Left lung (tissue), 4 donors: ENCODE measurements at regions not wholly inside any gene's neighbourhood (a gene's known extent, or its start where the extent isn't known, plus 50 kb on each side); places are given as distances from the start of the nearest gene placed in this dataset.

Experiments
- ATAC-seq: fragments of 200-7000 bp; cut with Tn5 transposase; one replicate; pipeline ENCODE4 v1.9.1; 2020; ENCODE audit warnings: moderate library complexity
- DNase-seq, 4 donors: peaks; one replicate each; pipeline ENCODE4 v3.0.0-alpha.2; 2013 to 2020
- H3K27ac ChIP-seq, 2 donors: fragments of 200-600 bp; sonication (generic) in 1 of 2; one replicate each; pipeline versions ENCODE4 v1.5.0 to v1.8.0; 2020 to 2021
- H3K27me3 ChIP-seq, 2 donors: fragments of 200-600 bp; sonication (generic) in 1 of 2; one replicate each; pipeline versions ENCODE4 v1.5.0 to v1.8.0; 2020 to 2021
- H3K36me3 ChIP-seq, 2 donors: fragments of 200-600 bp; sonication (generic) in 1 of 2; one replicate each; pipeline versions ENCODE4 v1.5.0 to v1.8.0; 2020 to 2021
- H3K4me1 ChIP-seq, 2 donors: fragments of 200-600 bp; one replicate each; pipeline ENCODE4 v1.8.0; 2021
- H3K4me3 ChIP-seq, 2 donors: fragments of 200-600 bp; sonication (generic) in 1 of 2; one replicate each; pipeline versions ENCODE4 v1.5.0 to v1.8.0; 2020 to 2021; ENCODE audit warnings: mild to moderate bottlenecking in 1 of 2
- H3K9me3 ChIP-seq, 2 donors: fragments of 200-600 bp; sonication (generic) in 1 of 2; one replicate each; pipeline versions ENCODE4 v1.5.0 to v1.8.0; 2020 to 2021
- intact Hi-C, 2 donors: fragments of 100-400 bp; cut with DNase I; formaldehyde crosslinking; loops; one replicate each; pipeline versions ENCODE4 v1.11.2 to v1.14.2; 2022
- TF ChIP-seq, protein P1 (sequence below), 2 donors: fragments of 200-600 bp; sonication (generic) in 1 of 2; IDR thresholded peaks; one replicate each; pipeline versions ENCODE4 v1.5.0 to v1.8.0; 2021; ENCODE audit warnings: antibody characterized with exemption in 2 of 2
- donor health status: DM: no; HTN: yes; CAD: no.
- donor health status: DM: no; HTN: no; CAD: no.

- DNase-seq, result no peak
- intact Hi-C loops, result no loop called here
- no peaks in the 10 kb centered on the region for H3K36me3 ChIP-seq
- H3K27ac ChIP-seq, result no peak overlapping the region
- no peaks in the 10 kb centered on the region for H3K9me3 ChIP-seq
- H3K27me3 ChIP-seq, result no peaks in the 10 kb centered on the region
- no peak for ATAC-seq
- no peak overlapping the region for H3K4me3 ChIP-seq
- TF ChIP-seq, protein P1, sequence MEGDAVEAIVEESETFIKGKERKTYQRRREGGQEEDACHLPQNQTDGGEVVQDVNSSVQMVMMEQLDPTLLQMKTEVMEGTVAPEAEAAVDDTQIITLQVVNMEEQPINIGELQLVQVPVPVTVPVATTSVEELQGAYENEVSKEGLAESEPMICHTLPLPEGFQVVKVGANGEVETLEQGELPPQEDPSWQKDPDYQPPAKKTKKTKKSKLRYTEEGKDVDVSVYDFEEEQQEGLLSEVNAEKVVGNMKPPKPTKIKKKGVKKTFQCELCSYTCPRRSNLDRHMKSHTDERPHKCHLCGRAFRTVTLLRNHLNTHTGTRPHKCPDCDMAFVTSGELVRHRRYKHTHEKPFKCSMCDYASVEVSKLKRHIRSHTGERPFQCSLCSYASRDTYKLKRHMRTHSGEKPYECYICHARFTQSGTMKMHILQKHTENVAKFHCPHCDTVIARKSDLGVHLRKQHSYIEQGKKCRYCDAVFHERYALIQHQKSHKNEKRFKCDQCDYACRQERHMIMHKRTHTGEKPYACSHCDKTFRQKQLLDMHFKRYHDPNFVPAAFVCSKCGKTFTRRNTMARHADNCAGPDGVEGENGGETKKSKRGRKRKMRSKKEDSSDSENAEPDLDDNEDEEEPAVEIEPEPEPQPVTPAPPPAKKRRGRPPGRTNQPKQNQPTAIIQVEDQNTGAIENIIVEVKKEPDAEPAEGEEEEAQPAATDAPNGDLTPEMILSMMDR (IDR thresholded peaks at IDR 0.05), result no peak
- H3K4me1 ChIP-seq, result no peaks in the 10 kb centered on the region
These were observed 583.6 kb downstream of the OLFM4 start for GRCh38 chr13:53612200-53612599.

GRCh38 chr13:53622456-53622855 lies 593.8 kb downstream of the OLFM4 start:
- H3K4me3 ChIP-seq, result no peak overlapping the region
- H3K9me3 ChIP-seq, result no peaks in the 10 kb centered on the region
- no peak for ATAC-seq
- no peak overlapping the region for H3K27ac ChIP-seq
- no peaks in the 10 kb centered on the region for H3K4me1 ChIP-seq
- no peak for DNase-seq
- TF ChIP-seq, protein P1 (IDR thresholded peaks at IDR 0.05), result no peak
- H3K27me3 ChIP-seq, result no peaks in the 10 kb centered on the region
- intact Hi-C loops, result no loop called here
- H3K36me3 ChIP-seq, result no peaks in the 10 kb centered on the region

DNA sequence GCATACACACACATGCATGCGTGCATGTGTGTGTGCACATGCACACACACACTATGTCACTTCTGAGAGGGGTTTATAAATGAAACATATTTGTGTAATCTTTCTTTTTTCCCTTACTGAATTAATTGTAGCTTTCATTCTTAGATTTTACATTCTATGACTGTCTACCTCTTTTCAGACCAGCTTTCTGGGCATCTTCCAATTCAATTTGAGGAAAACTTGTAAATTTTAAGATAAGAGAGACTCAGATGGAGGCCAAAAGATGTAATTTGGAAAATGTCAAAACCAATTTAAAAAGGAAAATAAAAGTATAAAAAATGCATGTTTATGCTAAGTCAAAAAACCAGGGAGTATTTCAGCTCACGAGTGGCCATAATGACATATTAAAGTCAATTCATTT lies 594.5 kb downstream of the OLFM4 start:
- H3K9me3 ChIP-seq, result no peaks in the 10 kb centered on the region
- H3K4me1 ChIP-seq, result no peaks in the 10 kb centered on the region
- H3K4me3 ChIP-seq, result no peak overlapping the region
- ATAC-seq (no peak), DNase-seq (no peak)
- intact Hi-C loops, result no loop called here
- H3K27me3 ChIP-seq, result no peaks in the 10 kb centered on the region
- TF ChIP-seq, protein P1 (IDR thresholded peaks at IDR 0.05), result no peak
- no peak overlapping the region for H3K27ac ChIP-seq
- H3K36me3 ChIP-seq, result no peaks in the 10 kb centered on the region

- H3K27me3 ChIP-seq, result no peaks in the 10 kb centered on the region
- H3K27ac ChIP-seq, result no peak overlapping the region
- H3K4me1 ChIP-seq, result no peaks in the 10 kb centered on the region
- intact Hi-C loops, result no loop called here
- H3K36me3 ChIP-seq, result no peaks in the 10 kb centered on the region
- DNase-seq (no peak), ATAC-seq (no peak)
- no peak overlapping the region for H3K4me3 ChIP-seq
- H3K9me3 ChIP-seq, result no peaks in the 10 kb centered on the region
- TF ChIP-seq, protein P1 (IDR thresholded peaks at IDR 0.05), result no peak
These were observed 602.9 kb downstream of the OLFM4 start for GRCh38 chr13:53631511-53631910.

DNA sequence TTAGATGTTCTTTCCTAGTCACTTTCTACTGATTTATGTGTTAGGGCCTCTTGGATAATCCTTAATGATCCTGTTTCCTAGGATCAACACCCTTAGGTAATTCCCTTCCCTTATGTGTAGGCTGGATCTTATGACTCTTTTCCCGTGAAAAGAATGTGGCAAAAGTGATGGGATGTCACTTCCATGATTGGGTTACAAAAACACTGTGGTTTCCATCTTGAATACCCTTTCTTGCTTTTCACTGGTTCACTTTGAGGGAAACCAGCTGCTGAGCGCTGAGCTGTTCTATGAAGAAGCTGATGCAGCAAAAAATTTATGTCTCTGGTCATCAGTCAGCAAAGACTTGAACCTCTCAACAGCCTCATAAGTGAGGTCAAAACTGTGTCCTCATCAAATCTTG lies 609.4 kb downstream of the OLFM4 start:
- Histone ChIP-seq H3K4me3 (no peak overlapping the region), H3K4me1 (no peaks in the 10 kb centered on the region)
- TF ChIP-seq, protein P1 (IDR thresholded peaks at IDR 0.05), result no peak

More for the DNA sequence above, 609.4 kb downstream of the OLFM4 start:
- Histone ChIP-seq H3K27me3 (no peaks in the 10 kb centered on the region), H3K9me3 (no peaks in the 10 kb centered on the region), H3K36me3 (no peaks in the 10 kb centered on the region), H3K27ac (no peak overlapping the region)
- intact Hi-C loops, result no loop called here
- DNase-seq (no peak), ATAC-seq (no peak)
